Transverse colon (tissue), 4 donors: ENCODE measurements at regions not wholly inside any gene's neighbourhood (a gene's known extent, or its start where the extent isn't known, plus 50 kb on each side); places are given as distances from the start of the nearest gene placed in this dataset.

ENCODE experiments used
- DNase-seq: peaks from one replicate; pipeline ENCODE4 v3.0.0-alpha.2; 2019
- H3K27ac ChIP-seq, 4 donors: fragments of 200-600 bp; sonication (generic); 2 replicates each; pipeline ENCODE4 v1.5.1; 2016 to 2018; ENCODE audit warnings: inconsistent platforms in 4 of 4
- H3K27me3 ChIP-seq: fragments of 200-600 bp; sonication (generic); 2 replicates; pipeline ENCODE4 v1.5.1; 2017; ENCODE audit warnings: inconsistent platforms
- H3K36me3 ChIP-seq, 4 donors: fragments of 200-600 bp; sonication (generic); 2 replicates each; pipeline ENCODE4 v1.5.1; 2017 to 2019; ENCODE audit warnings: inconsistent platforms in 4 of 4
- H3K4me1 ChIP-seq, 4 donors: fragments of 200-600 bp; sonication (generic); 2 replicates each; pipeline ENCODE4 v1.5.1; 2017 to 2020; ENCODE audit warnings: inconsistent platforms in 4 of 4
- H3K4me3 ChIP-seq, 4 donors: fragments of 200-600 bp; sonication (generic); 1 replicate in 1 of 4; 2 replicates in 3 of 4; pipeline versions ENCODE4 v1.5.1 to v1.6.1; 2017 to 2019; ENCODE audit warnings: inconsistent platforms in 4 of 4
- H3K9me3 ChIP-seq, 2 donors: fragments of 200-600 bp; sonication (generic); 2 replicates each; pipeline ENCODE4 v1.5.1; 2017 to 2019; ENCODE audit warnings: inconsistent platforms in 2 of 2
- EP300 ChIP-seq: sonication (generic); formaldehyde crosslinking; IDR thresholded peaks from one replicate; pipeline ENCODE4 v1.6.1; 2017; ENCODE audit warnings: antibody characterized with exemption, low read depth
- POLR2A ChIP-seq: fragments of 450-650 bp; IDR thresholded peaks from one replicate; pipeline ENCODE4 v1.6.1; 2016; ENCODE audit warnings: antibody characterized with exemption, mild to moderate bottlenecking, moderate library complexity
- POLR2AphosphoS5 ChIP-seq, 3 donors: sonication (generic); formaldehyde crosslinking; IDR thresholded peaks; one replicate each; pipeline ENCODE4 v1.6.1; 2016; ENCODE audit warnings: antibody characterized with exemption in 3 of 3
- WGBS, 2 donors: methylation state at CpG; one replicate each; pipeline ENCODE4 v1.1.5; 2018; ENCODE audit warnings: low coverage in 1 of 2; 5-methylcytosine and 5-hydroxymethylcytosine counted together
- in situ Hi-C, 4 donors: fragments of 200-750 bp; cut with MboI; loops; one replicate each; pipeline versions ENCODE4 v1.15.0 to v1.15.1; 2017; ENCODE audit warnings: low sequenced_read_pairs in 3 of 4, low pct_ligation_motif_present in 1 of 4, low pct_unique_long_range_greater_than_20kb in 1 of 4
- intact Hi-C: fragments of 100-400 bp; cut with DNase I; formaldehyde crosslinking; loops from one replicate; pipeline ENCODE4 v1.15.1; 2023; ENCODE audit warnings: low total_unique reads
- TF ChIP-seq, protein P1 (sequence below), 5 experiments: fragments of 200-600 bp in 3 of 5; fragments of 450-650 bp in 2 of 5; sonication (generic) in 3 of 5; IDR thresholded peaks; 1 replicate in 2 of 5; 2 replicates in 3 of 5; pipeline ENCODE4 v1.5.1; 2016 to 2017; ENCODE audit warnings: antibody characterized with exemption in 5 of 5, inconsistent platforms in 3 of 5, mild to moderate bottlenecking in 2 of 5, moderate library complexity in 1 of 5

DNA sequence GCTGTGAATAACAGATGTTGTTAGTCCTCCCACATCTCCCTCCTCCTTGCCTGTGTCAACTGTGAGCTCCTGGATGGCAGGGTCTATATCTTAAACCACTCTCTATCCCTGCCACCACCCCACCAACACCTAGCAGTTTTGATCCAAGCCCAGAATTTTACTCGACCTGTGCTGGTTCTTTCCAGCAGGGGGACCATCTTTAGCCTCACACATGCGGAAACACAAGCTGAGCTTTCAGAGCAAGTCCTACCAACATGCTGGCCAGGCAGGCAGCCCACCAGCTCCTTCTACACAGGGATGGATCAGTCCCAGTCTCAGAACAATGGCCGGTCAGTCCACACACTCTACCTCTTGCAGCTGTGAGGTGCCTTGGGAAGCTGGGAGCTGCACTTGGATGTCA is 231.5 kb downstream of the NXPE2 start:
- Histone ChIP-seq H3K36me3 (no peaks in the 10 kb centered on the region), H3K27ac (no peak overlapping the region), H3K4me1 (no peaks in the 10 kb centered on the region), H3K4me3 (no peak overlapping the region), H3K27me3 (no peaks in the 10 kb centered on the region), H3K9me3 (peaks cover 0 to 5% of the 10 kb centered on the region in 2 donors)
- in situ Hi-C loops = no loop called here
- TF ChIP-seq, protein P1, sequence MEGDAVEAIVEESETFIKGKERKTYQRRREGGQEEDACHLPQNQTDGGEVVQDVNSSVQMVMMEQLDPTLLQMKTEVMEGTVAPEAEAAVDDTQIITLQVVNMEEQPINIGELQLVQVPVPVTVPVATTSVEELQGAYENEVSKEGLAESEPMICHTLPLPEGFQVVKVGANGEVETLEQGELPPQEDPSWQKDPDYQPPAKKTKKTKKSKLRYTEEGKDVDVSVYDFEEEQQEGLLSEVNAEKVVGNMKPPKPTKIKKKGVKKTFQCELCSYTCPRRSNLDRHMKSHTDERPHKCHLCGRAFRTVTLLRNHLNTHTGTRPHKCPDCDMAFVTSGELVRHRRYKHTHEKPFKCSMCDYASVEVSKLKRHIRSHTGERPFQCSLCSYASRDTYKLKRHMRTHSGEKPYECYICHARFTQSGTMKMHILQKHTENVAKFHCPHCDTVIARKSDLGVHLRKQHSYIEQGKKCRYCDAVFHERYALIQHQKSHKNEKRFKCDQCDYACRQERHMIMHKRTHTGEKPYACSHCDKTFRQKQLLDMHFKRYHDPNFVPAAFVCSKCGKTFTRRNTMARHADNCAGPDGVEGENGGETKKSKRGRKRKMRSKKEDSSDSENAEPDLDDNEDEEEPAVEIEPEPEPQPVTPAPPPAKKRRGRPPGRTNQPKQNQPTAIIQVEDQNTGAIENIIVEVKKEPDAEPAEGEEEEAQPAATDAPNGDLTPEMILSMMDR (IDR thresholded peaks at IDR 0.05) = no peak
- TF ChIP-seq POLR2AphosphoS5 (IDR thresholded peaks at IDR 0.05) (no peak), POLR2A (no peak), EP300 (no peak)
- 68% methylated on average over 3 of the region's 3 CpGs; no CpG with 5 or more reads in 1 of the 2 donors for WGBS, 2 donors
- intact Hi-C loops = no loop called here
- DNase-seq = no peak

DNA sequence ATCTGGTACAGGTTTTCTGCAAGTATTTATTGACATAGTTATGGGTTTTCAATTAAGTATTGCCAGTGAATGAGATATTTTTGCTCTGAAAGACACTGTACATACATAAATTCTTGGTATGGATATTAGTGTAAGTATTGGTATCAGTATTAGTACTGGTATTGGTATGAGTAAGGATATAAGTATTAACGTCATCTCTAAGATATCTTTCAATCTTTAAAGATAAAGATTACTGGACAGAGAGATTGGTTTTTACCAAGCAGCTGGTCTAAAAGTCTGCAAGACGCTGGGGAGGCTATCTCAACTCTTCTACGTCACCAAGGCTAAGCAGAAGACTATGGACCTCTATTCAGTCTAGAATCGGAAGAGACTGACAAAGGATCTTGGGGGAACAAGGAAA is 234.5 kb downstream of the NXPE2 start:
- no peaks in the 10 kb centered on the region for H3K9me3 ChIP-seq
- intact Hi-C loops = no loop called here
- no peak overlapping the region for H3K27ac ChIP-seq
- H3K27me3 ChIP-seq = no peaks in the 10 kb centered on the region
- H3K4me3 ChIP-seq = no peak overlapping the region
- in situ Hi-C loops = no loop called here
- TF ChIP-seq, protein P1 (IDR thresholded peaks at IDR 0.05) = no peak
- TF ChIP-seq POLR2A (no peak), EP300 (no peak), POLR2AphosphoS5 (IDR thresholded peaks at IDR 0.05) (no peak)
- DNase-seq = no peak
- H3K4me1 ChIP-seq = no peaks in the 10 kb centered on the region
- WGBS, 2 donors = 75 to 84% methylated on average over 4 of the region's 4 CpGs
- no peaks in the 10 kb centered on the region for H3K36me3 ChIP-seq

DNA sequence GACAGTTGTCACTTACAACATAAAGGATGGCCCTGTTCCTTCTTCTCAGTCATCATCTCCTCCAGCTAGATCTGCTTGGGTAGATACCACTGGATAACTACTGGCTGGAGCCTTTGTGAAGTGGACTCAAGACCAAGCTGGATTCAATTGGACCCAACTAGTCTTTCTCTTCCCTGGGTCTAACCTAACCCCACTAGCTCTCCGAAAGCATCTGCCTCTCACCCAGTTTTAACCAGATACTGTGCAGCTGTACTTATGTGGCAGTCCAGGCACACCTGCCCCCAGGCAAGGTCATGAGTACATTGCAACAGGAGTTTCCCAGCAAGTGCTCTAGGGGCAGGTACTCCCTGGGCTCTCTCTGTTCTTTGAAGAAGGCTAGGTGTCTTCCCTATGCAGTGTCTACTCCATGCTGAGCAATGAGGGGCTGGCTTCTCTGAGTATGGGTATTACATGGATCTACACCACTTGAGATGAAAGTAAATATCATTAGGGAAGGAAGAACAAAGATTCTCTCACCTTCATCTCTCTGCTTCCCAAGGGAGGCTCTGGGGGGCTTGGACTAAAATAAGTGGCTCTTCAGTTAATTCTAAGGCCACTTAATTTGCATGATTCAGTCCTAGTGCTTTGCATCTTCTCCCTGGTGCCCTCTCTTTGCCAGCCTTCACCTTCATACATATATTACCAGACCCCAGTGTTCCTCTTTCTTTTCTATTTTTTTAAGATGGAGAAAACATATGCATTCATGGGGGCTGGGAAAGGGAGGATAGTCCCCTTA is 236.1 kb downstream of the NXPE2 start:
- intact Hi-C loops = no loop called here
- TF ChIP-seq POLR2A (no peak), POLR2AphosphoS5 (IDR thresholded peaks at IDR 0.05) (no peak), EP300 (no peak)
- TF ChIP-seq, protein P1 (IDR thresholded peaks at IDR 0.05) = no peak
- no peak for DNase-seq
- Histone ChIP-seq H3K4me3 (no peak overlapping the region), H3K9me3 (no peaks in the 10 kb centered on the region), H3K36me3 (no peaks in the 10 kb centered on the region), H3K4me1 (no peaks in the 10 kb centered on the region), H3K27ac (no peak overlapping the region), H3K27me3 (no peaks in the 10 kb centered on the region)
- in situ Hi-C loops = no loop called here
- whole genome bisulfite sequencing, 2 donors = 79% methylated on average over 1 of the region's 1 CpG; no CpG with 5 or more reads in 1 of the 2 donors

DNA sequence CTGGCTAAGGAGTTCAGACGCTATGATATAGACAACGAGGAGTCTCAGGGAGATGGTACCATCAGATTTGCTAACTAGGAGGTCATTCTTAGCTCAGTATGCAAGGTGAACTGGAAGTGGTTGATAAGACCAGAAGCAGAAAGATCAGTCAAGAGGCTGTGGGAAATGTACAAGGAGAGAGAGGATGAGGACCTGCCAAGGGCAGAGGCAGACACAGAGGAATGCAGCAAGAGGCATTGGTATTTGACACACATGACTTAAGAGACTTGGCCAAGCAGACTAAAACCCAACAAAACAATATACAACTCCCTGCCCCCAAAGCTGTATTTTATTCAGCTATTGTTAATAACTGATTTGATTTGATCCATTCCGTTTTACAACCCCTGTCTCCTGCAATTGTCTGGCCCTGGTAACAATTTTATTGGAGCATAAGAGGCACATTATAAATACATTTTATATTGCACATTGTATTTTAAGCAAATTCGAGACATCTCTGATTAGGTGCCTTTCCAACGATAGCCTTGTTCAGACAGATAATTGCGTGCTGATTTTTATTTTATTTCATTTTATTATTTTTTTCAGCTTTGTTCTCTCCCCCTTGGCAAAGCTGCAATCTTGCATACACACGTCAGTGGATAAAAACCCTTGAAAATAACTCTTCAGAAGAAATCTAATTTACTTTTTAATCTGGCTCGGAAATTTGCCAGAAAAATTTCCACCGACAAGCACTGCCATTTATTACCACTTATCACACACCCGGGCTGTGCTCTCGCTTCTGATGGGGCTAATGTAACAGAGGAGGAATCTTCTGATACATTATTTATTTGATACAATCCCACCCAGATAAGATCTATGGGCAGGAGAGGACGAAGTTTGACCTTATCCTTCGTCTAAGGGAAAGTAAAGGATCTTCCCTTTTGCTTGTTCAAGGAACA is 237.8 kb downstream of the NXPE2 start:
- no peak for TF ChIP-seq EP300
- TF ChIP-seq POLR2AphosphoS5 (IDR thresholded peaks at IDR 0.05) = no peak
- TF ChIP-seq POLR2A = no peak
- TF ChIP-seq, protein P1 (IDR thresholded peaks at IDR 0.05) = no peak
- intact Hi-C loops = no loop called here
- in situ Hi-C loops = no loop called here

More for the DNA sequence above, 237.8 kb downstream of the NXPE2 start:
- Histone ChIP-seq H3K36me3 (no peaks in the 10 kb centered on the region), H3K9me3 (no peaks in the 10 kb centered on the region), H3K4me3 (no peak overlapping the region), H3K4me1 (no peaks in the 10 kb centered on the region), H3K27me3 (no peaks in the 10 kb centered on the region), H3K27ac (no peak overlapping the region)
- 77 to 81% methylated on average over 12 to 13 of the region's 13 CpGs for WGBS, 2 donors
- DNase-seq = no peak
